Smooth muscle cell (in vitro differentiated cells): ENCODE measurements at regions not wholly inside any gene's neighbourhood (a gene's known extent, or its start where the extent isn't known, plus 50 kb on each side); places are given as distances from the start of the nearest gene placed in this dataset.

Experiments
- DNase-seq: peaks from one replicate; lab custom pipeline; 2025; ENCODE audit not compliant: unreplicated experiment; lab: John Stamatoyannopoulos, UW
- H2AFZ ChIP-seq: fragments of 200-600 bp; sonication (generic); 2 replicates; pipeline ENCODE4 v1.6.0; 2016; ENCODE audit warnings: antibody characterized with exemption, low read depth, mild to moderate bottlenecking
- H3F3A ChIP-seq: fragments of 200-600 bp; sonication (generic); 2 replicates; pipeline ENCODE4 v1.6.0; 2017; ENCODE audit warnings: antibody characterized with exemption, low read depth
- H3K27ac ChIP-seq: fragments of 200-600 bp; sonication (generic); 2 replicates; pipeline ENCODE4 v1.5.1; 2016; ENCODE audit warnings: low read depth, mild to moderate bottlenecking
- H3K27me3 ChIP-seq: fragments of 200-600 bp; sonication (generic); 2 replicates; pipeline ENCODE4 v1.6.1; 2016; ENCODE audit warnings: low read depth, mild to moderate bottlenecking
- H3K36me3 ChIP-seq: fragments of 200-600 bp; sonication (generic); 2 replicates; pipeline ENCODE4 v1.5.1; 2016; ENCODE audit warnings: low read depth
- H3K4me1 ChIP-seq: fragments of 200-600 bp; sonication (generic); 2 replicates; pipeline ENCODE4 v1.5.1; 2016; ENCODE audit warnings: low read depth
- H3K4me2 ChIP-seq: fragments of 200-600 bp; sonication (generic); 2 replicates; pipeline ENCODE4 v1.6.0; 2016; ENCODE audit warnings: mild to moderate bottlenecking
- H3K4me3 ChIP-seq: fragments of 200-600 bp; sonication (generic); 2 replicates; pipeline ENCODE4 v1.5.1; 2016; ENCODE audit warnings: mild to moderate bottlenecking
- H3K79me2 ChIP-seq: fragments of 200-600 bp; sonication (generic); 2 replicates; pipeline ENCODE4 v1.6.0; 2016; ENCODE audit warnings: low read depth, mild to moderate bottlenecking
- H3K9ac ChIP-seq: fragments of 200-600 bp; sonication (generic); 2 replicates; pipeline ENCODE4 v1.6.0; 2016; ENCODE audit warnings: low read depth
- H3K9me3 ChIP-seq: fragments of 200-600 bp; sonication (generic); replicated peaks from 2 replicates; pipeline ENCODE4 v1.5.1; 2016; ENCODE audit warnings: low read depth
- H4K20me1 ChIP-seq: fragments of 200-600 bp; sonication (generic); 2 replicates; pipeline ENCODE4 v1.6.0; 2016; ENCODE audit warnings: low read depth
- WGBS: methylation state at CpG from one replicate; pipeline ENCODE4 v1.1.7; 2016; ENCODE audit warnings: low lambda C conversion rate; 5-methylcytosine and 5-hydroxymethylcytosine counted together
- TF ChIP-seq, protein P1 (sequence below): fragments of 200-600 bp; sonication (generic); IDR thresholded peaks from 2 replicates; pipeline ENCODE4 v1.5.1; 2017; ENCODE audit warnings: borderline replicate concordance, mild to moderate bottlenecking, antibody characterized with exemption; ENCODE audit not compliant: insufficient read depth, poor library complexity, severe bottlenecking

- Histone ChIP-seq H4K20me1 (no peaks in the 10 kb centered on the region), H3K27me3 (no peaks in the 10 kb centered on the region), H3K9me3 (no peaks in the 10 kb centered on the region), H2AFZ (no peak overlapping the region), H3K9ac (no peak overlapping the region), H3K4me1 (no peaks in the 10 kb centered on the region), H3K4me3 (no peak overlapping the region), H3K36me3 (no peaks in the 10 kb centered on the region), H3K4me2 (no peak overlapping the region), H3K27ac (no peak overlapping the region), H3F3A (no peaks in the 10 kb centered on the region), H3K79me2 (no peaks in the 10 kb centered on the region)
- TF ChIP-seq, protein P1, sequence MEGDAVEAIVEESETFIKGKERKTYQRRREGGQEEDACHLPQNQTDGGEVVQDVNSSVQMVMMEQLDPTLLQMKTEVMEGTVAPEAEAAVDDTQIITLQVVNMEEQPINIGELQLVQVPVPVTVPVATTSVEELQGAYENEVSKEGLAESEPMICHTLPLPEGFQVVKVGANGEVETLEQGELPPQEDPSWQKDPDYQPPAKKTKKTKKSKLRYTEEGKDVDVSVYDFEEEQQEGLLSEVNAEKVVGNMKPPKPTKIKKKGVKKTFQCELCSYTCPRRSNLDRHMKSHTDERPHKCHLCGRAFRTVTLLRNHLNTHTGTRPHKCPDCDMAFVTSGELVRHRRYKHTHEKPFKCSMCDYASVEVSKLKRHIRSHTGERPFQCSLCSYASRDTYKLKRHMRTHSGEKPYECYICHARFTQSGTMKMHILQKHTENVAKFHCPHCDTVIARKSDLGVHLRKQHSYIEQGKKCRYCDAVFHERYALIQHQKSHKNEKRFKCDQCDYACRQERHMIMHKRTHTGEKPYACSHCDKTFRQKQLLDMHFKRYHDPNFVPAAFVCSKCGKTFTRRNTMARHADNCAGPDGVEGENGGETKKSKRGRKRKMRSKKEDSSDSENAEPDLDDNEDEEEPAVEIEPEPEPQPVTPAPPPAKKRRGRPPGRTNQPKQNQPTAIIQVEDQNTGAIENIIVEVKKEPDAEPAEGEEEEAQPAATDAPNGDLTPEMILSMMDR: no peak
- DNase-seq: no peak
- 85% methylated on average over 2 of the region's 2 CpGs for WGBS
These were observed 90.4 kb upstream of the CBLN2 start for GRCh38 chr18:72634500-72634899.

- Histone ChIP-seq H3K4me2 (no peak overlapping the region), H3K27ac (no peak overlapping the region), H3K9ac (no peak overlapping the region), H2AFZ (no peak overlapping the region), H3F3A (no peaks in the 10 kb centered on the region), H3K36me3 (no peaks in the 10 kb centered on the region), H3K9me3 (no peaks in the 10 kb centered on the region), H3K4me3 (no peak overlapping the region), H3K79me2 (no peaks in the 10 kb centered on the region), H3K27me3 (no peaks in the 10 kb centered on the region), H4K20me1 (no peaks in the 10 kb centered on the region), H3K4me1 (no peaks in the 10 kb centered on the region)
- no peak for DNase-seq
- TF ChIP-seq, protein P1: no peak
- WGBS: 78% methylated on average over 5 of the region's 5 CpGs
These were observed 86.8 kb upstream of the CBLN2 start for GRCh38 chr18:72630991-72631390.

DNA sequence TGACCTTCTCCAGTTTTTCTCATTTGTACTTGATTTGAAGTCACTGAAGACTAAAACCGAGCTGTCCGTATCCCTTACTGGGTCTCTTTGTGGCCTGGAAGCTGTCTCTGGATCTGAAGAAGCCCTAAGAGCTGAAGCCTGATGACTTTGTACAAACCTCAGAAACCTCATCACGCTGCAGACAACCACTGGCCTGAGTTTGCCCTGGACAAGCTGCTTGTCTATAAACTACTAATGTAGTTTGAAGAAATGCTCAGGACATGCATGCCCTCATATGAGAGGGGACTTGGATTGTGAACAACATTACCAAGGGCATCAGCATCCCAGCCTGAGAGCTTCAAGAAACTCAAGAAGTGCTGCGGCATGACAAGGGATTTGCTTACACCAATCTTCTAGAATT is 79.3 kb upstream of the CBLN2 start:
- no peaks in the 10 kb centered on the region for H3K27me3 ChIP-seq
- no peaks in the 10 kb centered on the region for H3F3A ChIP-seq
- H3K36me3 ChIP-seq: no peaks in the 10 kb centered on the region
- no peaks in the 10 kb centered on the region for H3K9me3 ChIP-seq
- no peak overlapping the region for H3K4me2 ChIP-seq
- WGBS: 78% methylated on average over 4 of the region's 4 CpGs
- no peaks in the 10 kb centered on the region for H4K20me1 ChIP-seq
- DNase-seq: no peak
- H3K27ac ChIP-seq: no peak overlapping the region
- no peak overlapping the region for H3K4me3 ChIP-seq
- TF ChIP-seq, protein P1: no peak
- no peaks in the 10 kb centered on the region for H3K79me2 ChIP-seq
- H3K4me1 ChIP-seq: no peaks in the 10 kb centered on the region
- no peak overlapping the region for H3K9ac ChIP-seq
- H2AFZ ChIP-seq: no peak overlapping the region

GRCh38 chr18:72613534-72613930 is 69.4 kb upstream of the CBLN2 start:
- Histone ChIP-seq H2AFZ (no peak overlapping the region), H3K27me3 (no peaks in the 10 kb centered on the region), H3K27ac (no peak overlapping the region), H3K9me3 (no peaks in the 10 kb centered on the region), H3K36me3 (no peaks in the 10 kb centered on the region), H3K9ac (no peak overlapping the region), H3K4me1 (no peaks in the 10 kb centered on the region), H3K79me2 (no peaks in the 10 kb centered on the region), H3K4me3 (no peak overlapping the region), H3F3A (no peaks in the 10 kb centered on the region), H4K20me1 (no peaks in the 10 kb centered on the region), H3K4me2 (no peak overlapping the region)
- WGBS: 53% methylated on average over 4 of the region's 4 CpGs
- TF ChIP-seq, protein P1: no peak
- no peak for DNase-seq
